Cardiac septum (tissue), 1 donor: ENCODE measurements at regions not wholly inside any gene's neighbourhood (a gene's known extent, or its start where the extent isn't known, plus 50 kb on each side); places are given as distances from the start of the nearest gene placed in this dataset.

Source experiments
- DNase-seq: peaks from one replicate; pipeline ENCODE4 v3.0.0-alpha.2; 2020; ENCODE audit warnings: low spot score
- intact Hi-C: fragments of 100-400 bp; cut with DNase I; formaldehyde crosslinking; loops from one replicate; pipeline ENCODE4 v1.14.0; 2022
- donor health status: DM: no; HTN: no; CAD: no.

- intact Hi-C loops, result no loop called here
- no peak for DNase-seq
Measured at GRCh38 chr6:22959571-22959970, 390.2 kb downstream of the HDGFL1 start.

DNA sequence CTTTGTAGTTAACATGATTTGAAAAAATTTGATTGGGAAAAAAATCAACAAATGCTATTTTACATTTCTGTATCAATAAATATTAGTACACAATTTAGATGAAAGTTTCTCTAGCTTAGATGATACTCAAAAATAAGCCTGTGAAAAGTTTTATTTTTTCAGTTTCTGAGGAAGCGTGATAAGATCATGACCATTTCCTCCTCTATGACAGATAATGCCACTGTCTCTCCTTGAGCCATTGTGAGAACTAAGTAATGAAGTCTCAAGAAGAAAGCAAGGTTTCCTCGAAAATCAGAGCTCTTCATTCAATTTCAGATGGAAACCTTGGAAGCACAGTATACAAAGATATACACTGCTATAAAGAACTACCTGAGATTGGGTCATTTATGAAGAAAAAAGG lies 395.0 kb downstream of the HDGFL1 start:
- intact Hi-C loops, result no loop called here
- DNase-seq, result no peak

GRCh38 chr6:22965889-22966288 lies 396.5 kb downstream of the HDGFL1 start:
- no peak for DNase-seq
- intact Hi-C loops, result no loop called here

DNA sequence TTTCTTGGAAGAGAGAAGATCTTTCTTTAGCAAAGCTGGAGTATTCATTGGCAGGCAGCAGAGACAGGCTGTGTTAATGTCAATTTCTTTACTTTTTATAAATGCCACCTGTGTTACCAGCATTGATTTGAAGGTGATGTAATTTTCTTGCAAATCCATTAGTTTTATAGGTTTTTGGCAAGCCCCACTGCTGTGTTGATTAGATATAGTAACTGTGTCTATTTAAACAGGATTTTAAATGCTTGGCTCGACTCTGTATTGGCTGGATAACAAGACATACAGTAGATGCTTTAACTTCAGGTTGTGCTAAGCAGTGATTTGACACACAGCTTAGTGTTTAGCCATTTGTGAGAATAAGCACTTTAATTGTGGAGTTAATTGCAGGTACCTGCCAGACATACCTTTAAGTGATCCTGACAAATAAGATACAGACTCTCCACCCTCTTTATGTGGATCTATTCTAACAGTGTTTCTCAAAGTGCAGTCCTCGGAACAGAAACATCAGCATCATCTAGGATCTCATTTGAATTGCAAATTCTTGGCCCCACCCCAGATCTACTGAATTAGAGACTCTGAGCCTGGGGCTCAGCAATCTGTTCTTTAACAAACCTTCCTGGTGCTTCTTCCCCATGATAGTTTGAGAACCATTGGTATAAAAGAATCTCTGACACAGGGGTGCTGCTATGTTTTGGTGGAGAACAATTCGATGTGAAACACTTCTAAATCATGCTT lies 397.5 kb downstream of the HDGFL1 start:
- intact Hi-C loops, result no loop called here
- no peak for DNase-seq

GRCh38 chr6:22970004-22970403 lies 400.6 kb downstream of the HDGFL1 start:
- DNase-seq, result no peak
- intact Hi-C loops, result no loop called here

GRCh38 chr6:22972771-22973170 lies 403.4 kb downstream of the HDGFL1 start:
- no peak for DNase-seq
- intact Hi-C loops, result no loop called here

DNA sequence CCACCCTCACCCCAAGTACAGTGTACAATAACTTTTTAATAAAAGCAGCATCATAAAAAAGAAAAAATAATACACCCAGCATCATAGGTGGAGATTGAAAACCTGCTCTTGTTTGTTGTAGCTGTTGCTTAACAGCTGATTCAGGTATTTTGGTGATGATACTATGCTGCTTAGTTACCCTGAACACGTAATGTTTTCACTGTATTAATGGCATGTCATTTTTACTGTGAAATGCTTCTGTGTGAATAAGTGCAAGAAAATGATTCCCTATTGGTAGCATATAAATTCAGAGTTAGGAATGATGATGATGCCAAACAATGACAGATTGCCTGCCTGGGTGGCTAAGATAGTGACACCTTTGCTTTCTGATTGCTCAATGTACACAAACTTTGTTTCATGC lies 405.7 kb downstream of the HDGFL1 start:
- no peak for DNase-seq
- intact Hi-C loops, result no loop called here

- intact Hi-C loops, result no loop called here
- DNase-seq, result no peak
Measured at GRCh38 chr6:22980446-22980845, 411.1 kb downstream of the HDGFL1 start.

DNA sequence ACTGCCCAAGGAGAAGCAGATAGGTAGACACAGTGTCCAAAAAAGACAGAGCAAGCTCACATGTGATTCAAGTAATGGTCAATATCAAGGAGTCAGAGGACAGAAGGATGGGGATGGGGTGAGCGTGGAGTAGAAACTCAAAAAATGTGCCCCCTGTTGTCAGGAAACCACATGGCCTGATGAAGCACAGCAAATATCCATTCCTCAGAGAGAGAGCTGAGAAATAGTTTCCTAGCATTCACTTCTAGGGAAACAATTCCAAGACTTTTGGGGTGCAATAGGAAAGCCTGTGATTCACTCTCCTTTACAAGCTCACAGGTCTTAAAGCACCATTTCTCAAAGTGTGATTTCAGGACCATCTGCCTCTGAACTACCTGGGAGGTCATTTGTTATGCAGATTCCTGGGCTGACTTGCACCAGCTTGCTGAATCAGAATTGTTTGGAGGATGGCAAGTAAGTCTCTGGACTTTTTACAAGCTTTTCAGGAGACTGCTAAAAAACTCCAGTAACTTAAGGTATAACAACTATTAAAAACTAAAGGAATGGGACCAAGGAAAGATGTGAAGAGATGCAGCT lies 432.8 kb downstream of the HDGFL1 start:
- intact Hi-C loops, result no loop called here
- no peak for DNase-seq

GRCh38 chr6:23003671-23004467 lies 434.5 kb downstream of the HDGFL1 start:
- DNase-seq, result no peak
- intact Hi-C loops, result no loop called here

DNA sequence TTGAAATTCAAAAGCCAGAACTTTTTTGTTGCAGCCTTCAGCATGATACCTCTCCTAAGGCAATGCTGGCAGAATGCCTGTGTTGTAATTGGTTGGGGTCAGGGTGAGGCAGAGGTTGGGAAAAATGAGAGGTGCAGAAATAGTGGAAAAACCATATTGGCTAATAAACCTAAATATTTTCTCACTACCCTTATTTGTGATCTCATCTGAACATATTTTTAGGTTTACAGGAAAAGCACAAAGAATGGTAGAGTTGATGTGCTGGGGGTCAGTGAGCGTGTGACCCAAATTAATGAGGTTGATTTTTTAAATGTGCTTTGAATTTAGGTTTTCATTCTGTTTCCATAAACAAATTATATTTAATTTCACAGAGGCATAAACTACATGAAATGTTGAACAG lies 437.3 kb downstream of the HDGFL1 start:
- no peak for DNase-seq
- intact Hi-C loops, result no loop called here

DNA sequence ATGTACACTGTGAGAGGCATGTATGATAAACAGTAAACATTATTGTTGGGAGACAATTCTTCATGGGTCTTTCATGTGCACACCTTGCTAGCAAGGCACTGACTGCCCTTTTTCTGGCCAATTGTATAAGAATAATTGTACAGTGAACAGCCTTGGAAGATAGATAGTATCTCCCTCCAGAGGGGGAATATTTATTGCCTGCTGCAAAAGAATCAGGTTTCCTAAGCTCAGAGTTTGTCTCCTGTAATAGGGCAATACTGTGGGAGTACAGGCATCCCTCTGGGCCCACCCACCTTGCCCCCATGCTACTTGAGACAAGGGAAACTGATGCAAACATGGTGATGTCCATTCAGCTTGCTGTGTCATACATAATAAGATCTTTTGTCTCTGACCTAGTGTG lies 442.2 kb downstream of the HDGFL1 start:
- DNase-seq, result no peak
- intact Hi-C loops, result no loop called here

DNA sequence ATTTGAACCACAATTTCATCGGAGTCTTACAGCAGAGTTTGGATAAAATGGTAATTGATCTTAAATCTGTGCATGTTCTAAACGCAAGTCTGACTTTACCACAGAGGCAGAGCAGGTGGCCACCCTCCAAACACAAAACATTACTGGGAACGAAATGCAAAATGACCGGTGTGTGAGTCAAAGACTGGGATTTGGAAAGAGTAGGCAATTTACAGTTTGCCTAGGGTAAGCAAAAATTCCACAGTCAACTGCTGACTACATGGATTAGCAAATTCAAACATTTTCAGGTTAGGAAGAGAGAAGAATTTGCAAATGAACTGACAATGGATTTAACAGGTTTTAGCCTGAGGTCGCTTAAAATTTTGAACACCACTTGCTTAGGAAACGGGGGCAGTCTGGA lies 444.4 kb downstream of the HDGFL1 start:
- no peak for DNase-seq
- intact Hi-C loops, result no loop called here

DNA sequence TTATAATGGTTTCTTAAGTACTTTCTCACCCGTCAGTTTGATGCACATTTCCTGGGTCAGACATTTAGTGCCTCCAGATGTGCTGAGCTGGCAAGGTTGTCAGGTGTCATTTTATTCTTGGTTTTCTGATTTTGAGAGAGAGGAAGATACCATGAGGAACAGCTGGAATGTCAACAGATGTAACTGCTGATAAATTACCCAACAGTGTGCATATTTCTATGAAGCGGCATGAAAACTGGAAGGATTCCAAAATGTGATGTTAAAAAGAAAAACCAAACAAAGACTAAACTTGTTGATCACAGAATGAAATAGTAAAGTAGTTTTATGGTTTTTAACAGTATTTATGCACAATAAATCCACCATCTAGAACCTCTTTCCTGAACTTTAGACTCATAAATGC lies 447.3 kb downstream of the HDGFL1 start:
- intact Hi-C loops, result no loop called here
- DNase-seq, result no peak

DNA sequence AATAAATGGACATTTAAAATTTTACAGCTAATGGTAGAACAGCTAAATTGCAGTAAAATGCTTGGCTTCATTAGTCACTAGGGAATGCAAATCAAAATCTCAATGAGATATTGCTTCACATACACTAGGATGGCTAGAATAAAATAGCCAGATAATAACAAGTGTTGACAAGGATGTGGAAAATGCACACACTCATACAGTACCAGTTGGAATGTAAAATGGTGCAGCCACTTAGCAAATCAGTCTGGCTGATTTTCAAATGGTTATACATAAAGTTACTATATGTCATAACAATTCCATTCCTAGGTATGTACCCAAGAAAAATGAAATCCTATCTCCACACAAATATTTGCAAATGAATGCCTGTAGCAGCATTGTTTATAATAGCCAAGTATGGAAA lies 452.1 kb downstream of the HDGFL1 start:
- no peak for DNase-seq
- intact Hi-C loops, result no loop called here

GRCh38 chr6:23027281-23027680 lies 457.9 kb downstream of the HDGFL1 start:
- no peak for DNase-seq
- intact Hi-C loops, result no loop called here

- DNase-seq, result no peak
- intact Hi-C loops, result no loop called here
Measured at GRCh38 chr6:23031986-23032385, 462.6 kb downstream of the HDGFL1 start.

- no peak for DNase-seq
- intact Hi-C loops, result no loop called here
Measured at GRCh38 chr6:23034926-23035325, 465.6 kb downstream of the HDGFL1 start.

DNA sequence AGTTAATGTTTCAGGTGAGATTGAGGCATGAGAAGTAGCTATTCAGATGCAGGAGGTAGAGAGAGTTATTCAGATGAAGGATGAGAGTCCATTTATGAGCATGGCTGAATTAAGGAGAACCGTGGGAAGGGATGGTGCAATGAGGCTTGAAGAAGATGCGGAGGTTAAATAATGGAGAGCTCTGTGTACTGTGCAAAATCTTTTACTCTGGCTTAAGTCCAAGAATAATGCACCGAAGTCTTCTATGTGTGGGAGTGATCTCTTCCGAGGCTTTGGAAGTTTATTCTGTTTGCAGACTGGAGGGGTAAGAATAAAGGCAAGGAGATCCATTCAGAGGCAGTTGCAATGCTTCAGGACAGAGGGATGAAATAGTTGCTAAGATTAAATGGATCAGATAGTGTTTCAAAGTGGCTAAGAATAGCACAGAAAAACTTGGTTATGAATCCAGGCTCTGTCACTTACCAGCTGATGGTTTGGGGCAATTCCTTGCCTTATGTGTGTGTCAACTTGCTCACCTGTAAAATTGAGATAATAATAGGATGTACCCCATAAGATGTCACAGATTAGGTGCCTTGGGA lies 467.1 kb downstream of the HDGFL1 start:
- intact Hi-C loops, result no loop called here
- DNase-seq, result no peak

- intact Hi-C loops, result no loop called here
- DNase-seq, result no peak
Measured at GRCh38 chr6:23040899-23041298, 471.5 kb downstream of the HDGFL1 start.

- DNase-seq, result no peak
- intact Hi-C loops, result no loop called here
Measured at GRCh38 chr6:23045280-23045679, 475.9 kb downstream of the HDGFL1 start.
